ENCODE measurements at regions not wholly inside any gene's neighbourhood (a gene's known extent, or its start where the extent isn't known, plus 50 kb on each side); places are given as distances from the start of the nearest gene placed in this dataset.

- TF ChIP-seq, protein P1, sequence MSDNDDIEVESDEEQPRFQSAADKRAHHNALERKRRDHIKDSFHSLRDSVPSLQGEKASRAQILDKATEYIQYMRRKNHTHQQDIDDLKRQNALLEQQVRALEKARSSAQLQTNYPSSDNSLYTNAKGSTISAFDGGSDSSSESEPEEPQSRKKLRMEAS (IDR thresholded peaks at IDR 0.05): no peak
- TF ChIP-seq EP300 (IDR thresholded peaks at IDR 0.05; ENCODE audit: borderline replicate concordance in 1 of 2, low read depth in 2 of 2, low read length in 2 of 2) (no peak), SRF (IDR thresholded peaks at IDR 0.05; ENCODE audit: low read depth, low read length) (no peak), JUND (IDR thresholded peaks at IDR 0.05; ENCODE audit: low read length) (no peak), CBX5 (IDR thresholded peaks at IDR 0.05; ENCODE audit: low read depth, low read length) (no peak), JUN (IDR thresholded peaks at IDR 0.05; ENCODE audit: low read depth, low read length) (no peak)
These were observed 144.5 kb downstream of the PHETA1 start (continued) for GRCh38 chr12:111224186-111225066.
